ENCODE measurements at regions not wholly inside any gene's neighbourhood (a gene's known extent, or its start where the extent isn't known, plus 50 kb on each side); places are given as distances from the start of the nearest gene placed in this dataset.
"Not testable (repeated sequence)": the region's sequence is repeated elsewhere in the genome, so short reads cannot be mapped to it uniquely, and the experiment has no call there.

DNA sequence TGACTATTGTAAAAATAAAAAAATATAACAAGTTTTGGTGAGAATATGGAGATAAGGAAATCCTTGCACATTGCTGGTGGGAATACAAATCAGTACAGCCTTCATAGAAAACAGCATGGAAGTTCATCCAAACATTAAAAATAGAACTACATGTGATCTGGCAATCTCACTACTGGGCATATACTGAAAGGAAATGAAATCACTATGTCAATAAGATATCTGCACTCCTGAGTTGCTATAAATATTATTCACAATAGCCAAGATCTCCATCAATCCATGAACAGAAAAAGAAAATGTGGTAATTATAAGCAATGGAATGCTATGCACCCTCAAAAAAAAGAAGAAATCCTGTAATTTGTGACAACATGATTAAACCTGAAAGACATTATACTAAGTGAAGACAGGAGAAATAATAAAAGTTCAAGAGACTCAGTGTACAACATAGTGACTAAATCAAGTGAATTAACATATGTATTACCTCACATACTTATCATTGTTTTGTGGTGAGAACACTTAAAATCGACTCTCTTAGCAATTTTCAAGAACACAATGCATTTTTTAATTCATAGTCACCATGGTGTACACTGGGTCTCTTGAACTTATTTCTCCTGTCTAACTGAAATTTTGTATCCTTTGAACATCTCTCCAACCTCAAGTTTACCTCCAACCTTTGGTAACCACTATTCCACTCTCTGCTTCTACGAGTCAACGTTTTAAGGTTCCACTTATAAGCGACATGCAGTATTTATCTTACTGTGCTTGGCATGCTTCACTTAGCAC is 1703.7 kb upstream of the AGA start:
- TF ChIP-seq, protein P1, sequence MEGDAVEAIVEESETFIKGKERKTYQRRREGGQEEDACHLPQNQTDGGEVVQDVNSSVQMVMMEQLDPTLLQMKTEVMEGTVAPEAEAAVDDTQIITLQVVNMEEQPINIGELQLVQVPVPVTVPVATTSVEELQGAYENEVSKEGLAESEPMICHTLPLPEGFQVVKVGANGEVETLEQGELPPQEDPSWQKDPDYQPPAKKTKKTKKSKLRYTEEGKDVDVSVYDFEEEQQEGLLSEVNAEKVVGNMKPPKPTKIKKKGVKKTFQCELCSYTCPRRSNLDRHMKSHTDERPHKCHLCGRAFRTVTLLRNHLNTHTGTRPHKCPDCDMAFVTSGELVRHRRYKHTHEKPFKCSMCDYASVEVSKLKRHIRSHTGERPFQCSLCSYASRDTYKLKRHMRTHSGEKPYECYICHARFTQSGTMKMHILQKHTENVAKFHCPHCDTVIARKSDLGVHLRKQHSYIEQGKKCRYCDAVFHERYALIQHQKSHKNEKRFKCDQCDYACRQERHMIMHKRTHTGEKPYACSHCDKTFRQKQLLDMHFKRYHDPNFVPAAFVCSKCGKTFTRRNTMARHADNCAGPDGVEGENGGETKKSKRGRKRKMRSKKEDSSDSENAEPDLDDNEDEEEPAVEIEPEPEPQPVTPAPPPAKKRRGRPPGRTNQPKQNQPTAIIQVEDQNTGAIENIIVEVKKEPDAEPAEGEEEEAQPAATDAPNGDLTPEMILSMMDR (IDR thresholded peaks at IDR 0.05; ENCODE audit: low read depth, low read length) = no peak
- no peak for DNase-seq (ENCODE audit: extremely low read depth, low read depth)

DNA sequence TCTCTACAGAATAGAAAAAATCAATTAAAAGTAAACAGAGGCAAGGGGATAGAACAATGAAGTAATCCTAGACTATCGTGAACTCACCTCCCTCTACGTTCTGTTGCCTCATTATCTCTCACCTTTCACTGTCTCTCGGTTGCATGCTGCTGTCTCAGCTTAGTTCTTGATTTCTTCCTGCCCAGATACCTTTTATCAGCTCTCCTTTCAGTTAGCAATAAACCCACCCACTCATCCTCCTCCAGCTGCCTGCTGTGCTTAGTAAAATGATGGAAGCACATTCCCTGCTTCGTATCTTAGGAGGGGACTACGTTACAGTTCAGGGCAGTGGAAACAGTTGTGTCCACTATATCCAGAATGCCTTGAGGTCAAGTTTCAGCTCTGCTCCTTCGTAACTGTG is 1709.5 kb upstream of the AGA start:
- TF ChIP-seq, protein P1 (IDR thresholded peaks at IDR 0.05; ENCODE audit: low read depth, low read length) = no peak
- DNase-seq (ENCODE audit: extremely low read depth, low read depth) = no peak

DNA sequence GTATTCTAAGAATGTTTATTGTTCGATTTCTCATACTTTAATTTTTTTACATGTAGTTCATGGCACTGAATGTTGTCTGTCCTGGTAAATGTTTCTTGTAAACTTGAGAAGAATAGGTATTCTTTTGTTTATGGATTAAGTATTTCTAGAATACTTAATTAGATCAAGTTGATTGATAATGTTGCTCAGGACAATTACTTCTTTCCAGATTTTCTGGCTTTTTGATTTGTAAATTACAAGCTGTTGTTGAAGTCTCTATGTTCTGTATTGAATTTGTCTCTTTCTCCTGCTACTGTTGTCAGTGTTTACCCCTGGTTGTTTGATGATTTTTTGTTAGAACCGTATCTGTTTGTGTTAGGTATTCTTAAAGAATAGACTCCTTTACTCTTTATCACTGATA is 1720.9 kb upstream of the AGA start:
- DNase-seq (ENCODE audit: extremely low read depth, low read depth) = no peak
- TF ChIP-seq, protein P1 (IDR thresholded peaks at IDR 0.05; ENCODE audit: low read depth, low read length) = no peak

DNA sequence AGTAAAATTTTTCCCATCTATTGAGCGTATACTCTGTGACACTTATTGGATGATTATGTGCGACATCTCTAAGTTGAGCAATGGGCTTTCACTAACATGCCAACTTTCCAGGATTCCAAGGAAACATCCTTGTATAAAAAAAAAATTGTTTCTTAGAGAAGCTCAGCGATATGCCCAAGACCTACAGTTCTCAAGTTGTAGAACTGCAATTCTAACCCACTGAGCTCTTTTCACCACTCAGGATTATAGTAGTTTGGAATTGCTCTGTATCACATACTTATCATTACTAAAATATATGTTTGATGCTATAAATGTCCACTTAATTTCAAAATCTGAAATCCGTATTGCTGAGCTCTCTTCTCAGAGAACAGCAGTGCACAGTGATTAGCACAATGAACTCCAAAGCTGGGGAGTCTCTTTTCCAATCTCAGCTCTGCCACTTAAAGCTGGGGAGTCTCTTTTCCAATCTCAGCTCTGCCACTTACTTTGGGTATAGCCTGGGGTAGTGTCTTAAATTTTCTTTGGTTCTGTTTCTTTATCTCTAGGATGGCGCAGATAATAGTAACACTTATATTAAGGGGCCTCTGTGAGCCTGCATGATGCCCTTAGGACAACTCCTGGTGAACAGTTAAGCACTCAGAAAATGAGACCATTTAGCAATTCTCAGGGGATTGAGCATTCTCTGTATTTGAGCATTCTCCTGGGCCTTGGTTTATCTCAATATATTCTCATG is 1722.2 kb upstream of the AGA start:
- TF ChIP-seq, protein P1 (IDR thresholded peaks at IDR 0.05; ENCODE audit: low read depth, low read length) = no peak
- no peak for DNase-seq (ENCODE audit: extremely low read depth, low read depth)

DNA sequence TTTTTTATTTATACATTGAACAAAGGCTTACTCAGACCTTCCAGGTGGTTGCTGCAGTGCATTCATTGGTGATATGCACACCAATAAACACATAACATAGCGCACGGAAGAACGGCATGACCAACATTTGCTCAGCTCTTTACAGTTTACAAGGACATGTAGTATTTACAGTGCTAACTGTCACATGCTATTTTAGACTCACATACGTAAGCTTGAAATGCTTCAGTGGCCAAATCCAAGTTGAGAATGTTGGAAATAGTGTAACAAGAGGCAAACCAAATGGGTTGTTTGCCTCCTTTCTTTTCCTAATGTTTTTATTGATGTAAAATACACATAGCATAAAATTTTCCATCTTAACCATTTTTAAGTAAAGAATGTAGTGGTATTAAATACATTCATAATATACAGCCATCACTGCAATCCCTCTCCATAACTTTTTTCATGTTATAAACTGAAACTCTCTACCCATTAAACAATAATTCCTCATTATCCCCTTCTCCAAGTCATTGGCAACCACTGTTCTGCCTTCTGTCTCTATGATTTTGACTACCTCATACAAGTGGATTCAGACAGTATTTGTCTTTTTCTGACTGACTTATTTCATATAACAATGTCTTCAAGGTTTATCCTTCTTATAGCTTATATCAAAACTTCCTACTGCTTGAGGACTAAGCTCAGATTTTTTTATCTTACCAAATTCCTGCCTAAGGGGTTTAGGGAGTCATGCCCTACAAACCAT is 1722.9 kb upstream of the AGA start:
- no peak for DNase-seq (ENCODE audit: extremely low read depth, low read depth)
- TF ChIP-seq, protein P1 (IDR thresholded peaks at IDR 0.05; ENCODE audit: low read depth, low read length) = no peak

DNA sequence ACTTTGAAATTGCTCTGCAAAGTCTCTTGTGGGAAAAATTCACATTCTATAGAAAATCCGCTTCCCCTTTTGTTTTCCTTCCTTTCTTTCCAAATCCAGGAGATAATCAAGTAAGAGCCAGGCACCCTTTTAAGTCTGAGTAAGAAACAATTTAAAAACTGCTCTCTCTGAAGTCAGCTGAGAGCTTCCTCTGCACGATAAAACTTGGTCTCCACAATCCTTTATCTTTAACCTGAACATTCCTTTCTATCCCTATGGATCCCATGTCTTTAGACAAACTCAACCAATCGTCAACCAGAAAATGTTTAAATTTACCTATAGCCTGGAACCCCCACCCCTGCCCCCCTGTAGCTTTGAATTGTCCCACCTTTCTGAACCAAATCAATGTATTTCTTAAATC is 1723.6 kb upstream of the AGA start:
- TF ChIP-seq, protein P1 (IDR thresholded peaks at IDR 0.05; ENCODE audit: low read depth, low read length) = no peak
- no peak for DNase-seq (ENCODE audit: extremely low read depth, low read depth)

DNA sequence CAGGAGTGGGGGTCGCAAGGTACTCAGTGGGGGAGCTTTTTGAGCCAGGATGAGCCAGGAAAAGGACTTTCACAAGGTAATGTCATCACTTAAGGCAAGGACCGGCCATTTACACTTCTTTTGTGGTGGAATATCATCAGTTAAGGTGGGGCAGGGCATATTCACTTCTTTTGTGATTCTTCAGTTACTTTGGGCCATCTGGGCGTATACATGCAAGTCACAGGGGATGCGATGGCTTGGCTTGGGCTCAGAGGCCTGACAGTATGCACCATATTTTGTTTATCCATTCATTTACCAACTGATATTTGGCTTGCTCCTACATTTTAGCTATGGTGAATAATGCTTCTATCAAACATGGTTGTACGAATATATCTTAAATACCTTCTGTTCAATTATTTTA is 1728.1 kb upstream of the AGA start:
- DNase-seq (ENCODE audit: extremely low read depth, low read depth) = not testable (repeated sequence)
